ENCODE measurements at regions not wholly inside any gene's neighbourhood (a gene's known extent, or its start where the extent isn't known, plus 50 kb on each side); places are given as distances from the start of the nearest gene placed in this dataset.

- TF ChIP-seq TRIM28 (IDR thresholded peaks at IDR 0.05; ENCODE audit: borderline replicate concordance, low read length) (no peak), ZNF274 (IDR thresholded peaks at IDR 0.05; ENCODE audit: low read length) (no peak), ZNF274 (tag by site-specific recombination; IDR thresholded peaks at IDR 0.05; ENCODE audit: borderline replicate concordance) (no peak)
- TF ChIP-seq, protein P1, sequence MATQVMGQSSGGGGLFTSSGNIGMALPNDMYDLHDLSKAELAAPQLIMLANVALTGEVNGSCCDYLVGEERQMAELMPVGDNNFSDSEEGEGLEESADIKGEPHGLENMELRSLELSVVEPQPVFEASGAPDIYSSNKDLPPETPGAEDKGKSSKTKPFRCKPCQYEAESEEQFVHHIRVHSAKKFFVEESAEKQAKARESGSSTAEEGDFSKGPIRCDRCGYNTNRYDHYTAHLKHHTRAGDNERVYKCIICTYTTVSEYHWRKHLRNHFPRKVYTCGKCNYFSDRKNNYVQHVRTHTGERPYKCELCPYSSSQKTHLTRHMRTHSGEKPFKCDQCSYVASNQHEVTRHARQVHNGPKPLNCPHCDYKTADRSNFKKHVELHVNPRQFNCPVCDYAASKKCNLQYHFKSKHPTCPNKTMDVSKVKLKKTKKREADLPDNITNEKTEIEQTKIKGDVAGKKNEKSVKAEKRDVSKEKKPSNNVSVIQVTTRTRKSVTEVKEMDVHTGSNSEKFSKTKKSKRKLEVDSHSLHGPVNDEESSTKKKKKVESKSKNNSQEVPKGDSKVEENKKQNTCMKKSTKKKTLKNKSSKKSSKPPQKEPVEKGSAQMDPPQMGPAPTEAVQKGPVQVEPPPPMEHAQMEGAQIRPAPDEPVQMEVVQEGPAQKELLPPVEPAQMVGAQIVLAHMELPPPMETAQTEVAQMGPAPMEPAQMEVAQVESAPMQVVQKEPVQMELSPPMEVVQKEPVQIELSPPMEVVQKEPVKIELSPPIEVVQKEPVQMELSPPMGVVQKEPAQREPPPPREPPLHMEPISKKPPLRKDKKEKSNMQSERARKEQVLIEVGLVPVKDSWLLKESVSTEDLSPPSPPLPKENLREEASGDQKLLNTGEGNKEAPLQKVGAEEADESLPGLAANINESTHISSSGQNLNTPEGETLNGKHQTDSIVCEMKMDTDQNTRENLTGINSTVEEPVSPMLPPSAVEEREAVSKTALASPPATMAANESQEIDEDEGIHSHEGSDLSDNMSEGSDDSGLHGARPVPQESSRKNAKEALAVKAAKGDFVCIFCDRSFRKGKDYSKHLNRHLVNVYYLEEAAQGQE (tag by site-specific recombination; IDR thresholded peaks at IDR 0.05) = no peak
- TF ChIP-seq, protein P2, sequence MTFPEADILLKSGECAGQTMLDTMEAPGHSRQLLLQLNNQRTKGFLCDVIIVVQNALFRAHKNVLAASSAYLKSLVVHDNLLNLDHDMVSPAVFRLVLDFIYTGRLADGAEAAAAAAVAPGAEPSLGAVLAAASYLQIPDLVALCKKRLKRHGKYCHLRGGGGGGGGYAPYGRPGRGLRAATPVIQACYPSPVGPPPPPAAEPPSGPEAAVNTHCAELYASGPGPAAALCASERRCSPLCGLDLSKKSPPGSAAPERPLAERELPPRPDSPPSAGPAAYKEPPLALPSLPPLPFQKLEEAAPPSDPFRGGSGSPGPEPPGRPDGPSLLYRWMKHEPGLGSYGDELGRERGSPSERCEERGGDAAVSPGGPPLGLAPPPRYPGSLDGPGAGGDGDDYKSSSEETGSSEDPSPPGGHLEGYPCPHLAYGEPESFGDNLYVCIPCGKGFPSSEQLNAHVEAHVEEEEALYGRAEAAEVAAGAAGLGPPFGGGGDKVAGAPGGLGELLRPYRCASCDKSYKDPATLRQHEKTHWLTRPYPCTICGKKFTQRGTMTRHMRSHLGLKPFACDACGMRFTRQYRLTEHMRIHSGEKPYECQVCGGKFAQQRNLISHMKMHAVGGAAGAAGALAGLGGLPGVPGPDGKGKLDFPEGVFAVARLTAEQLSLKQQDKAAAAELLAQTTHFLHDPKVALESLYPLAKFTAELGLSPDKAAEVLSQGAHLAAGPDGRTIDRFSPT (tag by site-specific recombination; IDR thresholded peaks at IDR 0.05) = no peak
Measured at GRCh38 chr2:239723486-239724193, 301.5 kb downstream of the NDUFA10 start.

Data from HEK293 (cell line).